HEK293 (cell line): ENCODE measurements at regions not wholly inside any gene's neighbourhood (a gene's known extent, or its start where the extent isn't known, plus 50 kb on each side); places are given as distances from the start of the nearest gene placed in this dataset.
A peak's percentile ranks its signal among the peaks of the same experiment; 100 is the strongest.

Source experiments
- CTCF ChIA-PET: fragments of 350-600 bp; formaldehyde crosslinking; extraction: SDS; loops from one replicate; lab custom pipeline; 2021; ENCODE audit warnings: antibody characterized with exemption; lab: Yijun Ruan, JAX
- POLR2A ChIA-PET: fragments of 300-600 bp; formaldehyde crosslinking; extraction: SDS; loops from one replicate; lab custom pipeline; 2020; ENCODE audit warnings: antibody characterized with exemption, inconsistent platforms; lab: Yijun Ruan, JAX
- H3K27ac ChIP-seq: fragments of 200-500 bp; sonication (Bioruptor generic); 2 replicates; pipeline ENCODE4 v1.5.1; 2014; ENCODE audit warnings: low read depth, low read length, control low read depth, inconsistent platforms; ENCODE audit errors: extremely low read depth
- H3K36me3 ChIP-seq, 2 experiments: fragments of 200-500 bp in 1 of 2; sonication (Bioruptor generic) in 1 of 2; 1 replicate in 1 of 2; 2 replicates in 1 of 2; pipeline ENCODE4 v1.5.1; 2014 to 2017; ENCODE audit warnings: inconsistent platforms in 2 of 2, low read length in 2 of 2; ENCODE audit not compliant: control insufficient read depth in 2 of 2, insufficient read depth in 1 of 2
- H3K4me1 ChIP-seq: fragments of 200-500 bp; sonication (Bioruptor generic); 2 replicates; pipeline ENCODE4 v1.5.1; 2014; ENCODE audit warnings: mild to moderate bottlenecking, low read length, inconsistent platforms; ENCODE audit not compliant: control insufficient read depth, insufficient read depth
- H3K4me3 ChIP-seq: 2 replicates; pipeline ENCODE4 v1.5.1; 2011; ENCODE audit warnings: low read depth, mild to moderate bottlenecking, control low read depth, low read length, moderate library complexity
- H3K9me3 ChIP-seq: fragments of 200-500 bp; sonication (Bioruptor generic); 2 replicates; pipeline ENCODE4 v1.5.1; 2014; ENCODE audit warnings: low read depth, low read length, inconsistent platforms; ENCODE audit not compliant: control insufficient read depth, insufficient read depth
- ELK4 ChIP-seq: IDR thresholded peaks from 2 replicates; pipeline ENCODE4 v1.6.1; 2011; ENCODE audit warnings: mild to moderate bottlenecking, low read depth, low read length, borderline replicate concordance
- HOXA7 ChIP-seq: sonication (generic); formaldehyde crosslinking; IDR thresholded peaks from 2 replicates; pipeline ENCODE4 v1.8.1; 2022; ENCODE audit warnings: missing genetic modification reagents, borderline replicate concordance
- KLF17 ChIP-seq: fragments of 450-650 bp; formaldehyde crosslinking; IDR thresholded peaks from 2 replicates; pipeline ENCODE4 v1.5.1; 2016; ENCODE audit warnings: missing biosample characterization, missing genetic modification characterization
- PRDM1 ChIP-seq: fragments of 450-650 bp; formaldehyde crosslinking; IDR thresholded peaks from 2 replicates; pipeline ENCODE4; 2016; ENCODE audit warnings: missing biosample characterization, missing genetic modification characterization
- TRIM28 ChIP-seq: IDR thresholded peaks from 2 replicates; pipeline ENCODE4 v1.6.1; 2011; ENCODE audit warnings: low read length, control low read depth, borderline replicate concordance
- TSHZ1 ChIP-seq: fragments of 450-650 bp; formaldehyde crosslinking; IDR thresholded peaks from 2 replicates; pipeline ENCODE4 v1.5.1; 2016; ENCODE audit warnings: missing biosample characterization, missing genetic modification characterization, borderline replicate concordance
- YY2 ChIP-seq: fragments of 450-650 bp; formaldehyde crosslinking; IDR thresholded peaks from 2 replicates; pipeline ENCODE4 v1.5.1; 2016; ENCODE audit warnings: missing biosample characterization, missing genetic modification characterization
- ZBTB49 ChIP-seq: fragments of 450-650 bp; formaldehyde crosslinking; IDR thresholded peaks from 2 replicates; pipeline ENCODE4 v1.5.1; 2016; ENCODE audit warnings: missing biosample characterization, missing genetic modification characterization, low read depth
- ZNF221 ChIP-seq: fragments of 450-650 bp; formaldehyde crosslinking; IDR thresholded peaks from 2 replicates; pipeline ENCODE4 v1.5.1; 2017; ENCODE audit warnings: missing biosample characterization, missing genetic modification characterization, borderline replicate concordance
- ZNF280D ChIP-seq: fragments of 450-650 bp; formaldehyde crosslinking; IDR thresholded peaks from 2 replicates; pipeline ENCODE4 v1.5.1; 2016; ENCODE audit warnings: missing biosample characterization, missing genetic modification characterization
- ZNF341 ChIP-seq: fragments of 450-650 bp; formaldehyde crosslinking; IDR thresholded peaks from 2 replicates; pipeline ENCODE4; 2016; ENCODE audit warnings: low read depth, missing biosample characterization, missing genetic modification characterization
- ZNF48 ChIP-seq: fragments of 450-650 bp; formaldehyde crosslinking; IDR thresholded peaks from 2 replicates; pipeline ENCODE4 v1.5.1; 2016; ENCODE audit warnings: missing biosample characterization, missing genetic modification characterization
- ZNF544 ChIP-seq: fragments of 450-650 bp; formaldehyde crosslinking; IDR thresholded peaks from 2 replicates; pipeline ENCODE4 v1.5.0; 2017; ENCODE audit warnings: missing biosample characterization, missing genetic modification characterization
- ZNF596 ChIP-seq: fragments of 450-650 bp; IDR thresholded peaks from 2 replicates; pipeline ENCODE4 v1.5.0; 2018; ENCODE audit warnings: missing biosample characterization, mild to moderate bottlenecking, missing genetic modification characterization, moderate library complexity
- ZNF600 ChIP-seq: fragments of 450-650 bp; formaldehyde crosslinking; IDR thresholded peaks from 2 replicates; pipeline ENCODE4 v1.5.1; 2016; ENCODE audit warnings: missing biosample characterization, missing genetic modification characterization
- ZSCAN16 ChIP-seq: fragments of 450-650 bp; formaldehyde crosslinking; IDR thresholded peaks from 2 replicates; pipeline ENCODE4 v1.5.1; 2016; ENCODE audit warnings: missing biosample characterization, missing genetic modification characterization
- TF ChIP-seq, protein P1 (sequence below): fragments of 450-650 bp; formaldehyde crosslinking; IDR thresholded peaks from 2 replicates; pipeline ENCODE4 v1.5.1; 2016; ENCODE audit warnings: missing biosample characterization, missing genetic modification characterization

DNA sequence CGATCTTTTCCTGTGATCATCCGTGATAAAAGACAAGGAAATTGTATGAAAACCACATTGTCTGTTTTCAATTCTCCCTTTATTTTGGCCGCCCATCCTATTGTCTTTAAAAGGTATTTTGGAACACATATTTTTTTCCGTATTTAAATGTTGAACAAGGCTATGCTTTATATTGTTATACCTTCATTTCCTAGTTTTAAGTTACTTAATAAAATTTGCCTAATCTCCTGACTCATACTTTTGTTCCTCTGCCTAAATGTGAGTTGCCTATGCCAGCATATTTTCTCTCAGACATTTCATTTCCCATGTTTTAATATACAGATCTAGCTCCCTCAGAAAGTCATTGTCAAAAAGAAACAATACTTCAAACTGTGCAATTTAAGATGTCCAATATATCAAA lies 104.2 kb downstream of the SLITRK6 start (continued):
- no peak for TF ChIP-seq ZNF280D (tag by site-specific recombination)
- TF ChIP-seq YY2, result no peak
- TF ChIP-seq ZNF600 (tag by site-specific recombination), result no peak
- no peak for TF ChIP-seq ZNF544 (tag by site-specific recombination)
- TF ChIP-seq ELK4, result no peak

- Histone ChIP-seq H3K4me1 (no peaks in the 10 kb centered on the region), H3K9me3 (no peaks in the 10 kb centered on the region), H3K27ac (no peak overlapping the region), H3K4me3 (no peak overlapping the region), H3K36me3 (no peaks in the 10 kb centered on the region)
- TF ChIP-seq TRIM28 (peak; percentile 69), ZNF341 (tag by site-specific recombination) (no peak), HOXA7 (CRISPR knock-in tag) (no peak), ZNF221 (tag by site-specific recombination) (no peak), ZBTB49 (tag by site-specific recombination) (no peak), PRDM1 (tag by site-specific recombination) (no peak), TSHZ1 (no peak)
- TF ChIP-seq, all 188 proteins: peak for 1
- POLR2A ChIA-PET, result no interaction called here
- CTCF ChIA-PET, result no interaction called here
Measured at GRCh38 chr13:85693889-85694511, 105.2 kb downstream of the SLITRK6 start.

DNA sequence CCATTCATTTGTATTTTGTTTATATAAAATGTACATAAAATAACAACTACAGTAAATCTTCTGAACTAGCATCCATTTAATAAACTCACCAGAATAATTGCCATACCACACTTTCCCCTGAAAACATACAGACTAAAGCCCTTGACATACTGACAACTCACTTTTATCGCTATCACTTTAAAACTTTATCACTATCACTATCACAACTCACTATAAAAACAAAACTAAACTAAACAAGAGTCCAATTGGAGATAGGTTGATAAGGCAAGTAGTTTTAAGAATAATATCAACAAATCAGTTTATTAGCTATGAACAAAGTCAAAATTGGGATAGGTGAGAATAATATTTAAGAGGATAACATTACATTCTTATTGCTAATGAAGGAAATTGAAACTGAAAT lies 108.9 kb downstream of the SLITRK6 start:
- POLR2A ChIA-PET, result no interaction called here
- CTCF ChIA-PET, result no interaction called here
- no peak for TF ChIP-seq ZBTB49 (tag by site-specific recombination)
- TF ChIP-seq KLF17 (tag by site-specific recombination), result no peak
- no peak for TF ChIP-seq ZNF596 (tag by site-specific recombination)
- no peak for TF ChIP-seq ZNF48
- TF ChIP-seq ZSCAN16 (tag by site-specific recombination), result no peak
- TF ChIP-seq, protein P1, sequence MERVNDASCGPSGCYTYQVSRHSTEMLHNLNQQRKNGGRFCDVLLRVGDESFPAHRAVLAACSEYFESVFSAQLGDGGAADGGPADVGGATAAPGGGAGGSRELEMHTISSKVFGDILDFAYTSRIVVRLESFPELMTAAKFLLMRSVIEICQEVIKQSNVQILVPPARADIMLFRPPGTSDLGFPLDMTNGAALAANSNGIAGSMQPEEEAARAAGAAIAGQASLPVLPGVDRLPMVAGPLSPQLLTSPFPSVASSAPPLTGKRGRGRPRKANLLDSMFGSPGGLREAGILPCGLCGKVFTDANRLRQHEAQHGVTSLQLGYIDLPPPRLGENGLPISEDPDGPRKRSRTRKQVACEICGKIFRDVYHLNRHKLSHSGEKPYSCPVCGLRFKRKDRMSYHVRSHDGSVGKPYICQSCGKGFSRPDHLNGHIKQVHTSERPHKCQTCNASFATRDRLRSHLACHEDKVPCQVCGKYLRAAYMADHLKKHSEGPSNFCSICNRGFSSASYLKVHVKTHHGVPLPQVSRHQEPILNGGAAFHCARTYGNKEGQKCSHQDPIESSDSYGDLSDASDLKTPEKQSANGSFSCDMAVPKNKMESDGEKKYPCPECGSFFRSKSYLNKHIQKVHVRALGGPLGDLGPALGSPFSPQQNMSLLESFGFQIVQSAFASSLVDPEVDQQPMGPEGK, result no peak

More for the DNA sequence above, 108.9 kb downstream of the SLITRK6 start:
- H3K4me1 ChIP-seq, result no peaks in the 10 kb centered on the region
- H3K9me3 ChIP-seq, result no peaks in the 10 kb centered on the region
- no peaks in the 10 kb centered on the region for H3K36me3 ChIP-seq
- H3K4me3 ChIP-seq, result no peak overlapping the region
- H3K27ac ChIP-seq, result no peak overlapping the region
